NB4 (cell line): ENCODE measurements at regions not wholly inside any gene's neighbourhood (a gene's known extent, or its start where the extent isn't known, plus 50 kb on each side); places are given as distances from the start of the nearest gene placed in this dataset.

Experiments
- CTCF ChIP-seq: IDR thresholded peaks from one replicate; pipeline ENCODE4 v1.5.1; 2012; ENCODE audit warnings: low read depth, low read length
- MAX ChIP-seq: IDR thresholded peaks from 2 replicates; pipeline ENCODE4 v1.6.1; 2011; ENCODE audit warnings: low read depth, low read length
- MYC ChIP-seq: IDR thresholded peaks from 2 replicates; pipeline ENCODE4 v1.6.1; 2011; ENCODE audit warnings: low read depth, low read length
- POLR2A ChIP-seq: IDR thresholded peaks from 2 replicates; pipeline ENCODE4 v1.6.1; 2011; ENCODE audit warnings: mild to moderate bottlenecking; ENCODE audit not compliant: insufficient read length; ENCODE audit errors: extremely low read depth

GRCh38 chr4:125382995-125383394 lies 68.2 kb downstream of the FAT4 start:
- TF ChIP-seq CTCF (no peak), POLR2A (no peak), MYC (no peak), MAX (no peak)
